ENCODE measurements at regions not wholly inside any gene's neighbourhood (a gene's known extent, or its start where the extent isn't known, plus 50 kb on each side); places are given as distances from the start of the nearest gene placed in this dataset.
"Not testable (repeated sequence)": the region's sequence is repeated elsewhere in the genome, so short reads cannot be mapped to it uniquely, and the experiment has no call there.

GRCh38 chr2:16199882-16200553 is 259.7 kb downstream of the MYCN start:
- Mint-ChIP-seq H3K27ac (no peak overlapping the region), H3K4me3 (no peak overlapping the region), H3K36me3 (ENCODE audit: insufficient read depth in 1 of 3, low read depth in 3 of 3) (peaks cover 0 to 5% (median 0%) of the 10 kb centered on the region in 3 experiments; a peak in 2 of 7 replicates), H3K4me1 (peaks cover 21 to 24% of the 10 kb centered on the region in 2 experiments), H3K27me3 (ENCODE audit: low read depth) (peaks cover 1% of the 10 kb centered on the region; the same call in 1 of the 2 replicates), H3K9me3 (peaks cover 0 to 5% of the 10 kb centered on the region in 2 experiments; a peak in 1 of 5 replicates)
- Histone ChIP-seq H4K8ac (replicated peaks; ENCODE audit: insufficient read length, low read depth, low read length) (no peak overlapping the region), H2BK15ac (ENCODE audit: low read depth, low read length) (no peak overlapping the region), H2BK120ac (ENCODE audit: low read depth, low read length, poor library complexity, severe bottlenecking) (no peak overlapping the region), H3K23me2 (ENCODE audit: insufficient read length, low read depth, low read length, poor library complexity, severe bottlenecking) (no peaks in the 10 kb centered on the region), H2AK5ac (ENCODE audit: insufficient read length, low read length) (no peak overlapping the region), H3K79me2 (ENCODE audit: insufficient read depth, low read length) (no peaks in the 10 kb centered on the region), H3K27ac (ENCODE audit: insufficient read length, low read depth, low read length) (no peak overlapping the region), H4K5ac (ENCODE audit: insufficient read length, low read depth, low read length) (no peak overlapping the region), H3K27me3 (ENCODE audit: insufficient read depth, low read length) (no peaks in the 10 kb centered on the region), H3K56ac (ENCODE audit: insufficient read length, low read depth, low read length) (no peak overlapping the region), H2BK12ac (ENCODE audit: insufficient read length, low read depth, low read length) (no peak overlapping the region), H3K4me2 (ENCODE audit: insufficient read depth, insufficient read length, low read length) (no peak overlapping the region), H2AFZ (ENCODE audit: low read length) (no peak overlapping the region), H3K9me3 (ENCODE audit: control insufficient read depth, low read depth, low read length) (no peaks in the 10 kb centered on the region), H3K14ac (ENCODE audit: insufficient read depth, low read length) (no peak overlapping the region), H2BK20ac (ENCODE audit: low read depth, low read length, poor library complexity, severe bottlenecking) (no peak overlapping the region), H3K4ac (ENCODE audit: low read depth, low read length) (no peak overlapping the region), H3K4me1 (ENCODE audit: insufficient read depth, low read length) (no peaks in the 10 kb centered on the region), H4K91ac (ENCODE audit: insufficient read length, low read depth, low read length) (no peak overlapping the region), H3K18ac (ENCODE audit: insufficient read length, low read depth, low read length) (no peak overlapping the region), H3K79me1 (ENCODE audit: insufficient read depth, low read depth, low read length, poor library complexity, severe bottlenecking) (no peaks in the 10 kb centered on the region), H3T11ph (ENCODE audit: low read length) (no peak overlapping the region), H4K20me1 (ENCODE audit: control insufficient read depth, insufficient read depth, insufficient read length) (no peaks in the 10 kb centered on the region), H2BK5ac (ENCODE audit: insufficient read length, low read length) (no peak overlapping the region), H3K23ac (ENCODE audit: insufficient read length, low read depth, low read length) (no peak overlapping the region), H3K9ac (ENCODE audit: extremely low read depth, insufficient read length, low read length) (no peak overlapping the region)
- no peak for DNase-seq
- no peak for TF ChIP-seq CTCF (conservative IDR thresholded peaks at IDR 0.05)
- no CpG with 5 or more reads among the region's 10 CpGs for WGBS (ENCODE audit: extremely low coverage, insufficient read length, low lambda C conversion rate)

GRCh38 chr2:16199241-16199640 is 258.9 kb downstream of the MYCN start:
- not testable (repeated sequence) for H3K4me3 Mint-ChIP-seq; H3K27ac Mint-ChIP-seq; H3K4me1 ChIP-seq (ENCODE audit: insufficient read depth, low read length); H3K36me3 Mint-ChIP-seq (ENCODE audit: insufficient read depth in 1 of 3, low read depth in 3 of 3); H4K8ac ChIP-seq (replicated peaks; ENCODE audit: insufficient read length, low read depth, low read length); H3K4me2 ChIP-seq (ENCODE audit: insufficient read depth, insufficient read length, low read length); H3K9me3 ChIP-seq (ENCODE audit: control insufficient read depth, low read depth, low read length); H3K23ac ChIP-seq (ENCODE audit: insufficient read length, low read depth, low read length); H3K9me3 Mint-ChIP-seq; H2AK5ac ChIP-seq (ENCODE audit: insufficient read length, low read length); H2BK12ac ChIP-seq (ENCODE audit: insufficient read length, low read depth, low read length); H3T11ph ChIP-seq (ENCODE audit: low read length); H3K27me3 ChIP-seq (ENCODE audit: insufficient read depth, low read length); H2BK120ac ChIP-seq (ENCODE audit: low read depth, low read length, poor library complexity, severe bottlenecking); H3K14ac ChIP-seq (ENCODE audit: insufficient read depth, low read length); H3K4ac ChIP-seq (ENCODE audit: low read depth, low read length); H3K18ac ChIP-seq (ENCODE audit: insufficient read length, low read depth, low read length); H3K27ac ChIP-seq (ENCODE audit: insufficient read length, low read depth, low read length); H3K9ac ChIP-seq (ENCODE audit: extremely low read depth, insufficient read length, low read length); H3K56ac ChIP-seq (ENCODE audit: insufficient read length, low read depth, low read length); H2AFZ ChIP-seq (ENCODE audit: low read length); H4K20me1 ChIP-seq (ENCODE audit: control insufficient read depth, insufficient read depth, insufficient read length); H3K23me2 ChIP-seq (ENCODE audit: insufficient read length, low read depth, low read length, poor library complexity, severe bottlenecking); H3K27me3 Mint-ChIP-seq (ENCODE audit: low read depth); H2BK20ac ChIP-seq (ENCODE audit: low read depth, low read length, poor library complexity, severe bottlenecking); H3K79me2 ChIP-seq (ENCODE audit: insufficient read depth, low read length); H2BK5ac ChIP-seq (ENCODE audit: insufficient read length, low read length); H3K79me1 ChIP-seq (ENCODE audit: insufficient read depth, low read depth, low read length, poor library complexity, severe bottlenecking); DNase-seq; H4K91ac ChIP-seq (ENCODE audit: insufficient read length, low read depth, low read length); H4K5ac ChIP-seq (ENCODE audit: insufficient read length, low read depth, low read length); H2BK15ac ChIP-seq (ENCODE audit: low read depth, low read length)
- H3K4me1 Mint-ChIP-seq, result peaks cover 15 to 18% of the 10 kb centered on the region in 2 experiments
- no CpG with 5 or more reads among the region's 5 CpGs for WGBS (ENCODE audit: extremely low coverage, insufficient read length, low lambda C conversion rate)

Data from H9 (cell line).